ENCODE measurements at regions not wholly inside any gene's neighbourhood (a gene's known extent, or its start where the extent isn't known, plus 50 kb on each side); places are given as distances from the start of the nearest gene placed in this dataset.
"Not testable (repeated sequence)": the region's sequence is repeated elsewhere in the genome, so short reads cannot be mapped to it uniquely, and the experiment has no call there.

GRCh38 chr9:67288117-67288735, 295.9 kb upstream of the SPATA31A3 start:
- DNase-seq, result not testable (repeated sequence)

DNA sequence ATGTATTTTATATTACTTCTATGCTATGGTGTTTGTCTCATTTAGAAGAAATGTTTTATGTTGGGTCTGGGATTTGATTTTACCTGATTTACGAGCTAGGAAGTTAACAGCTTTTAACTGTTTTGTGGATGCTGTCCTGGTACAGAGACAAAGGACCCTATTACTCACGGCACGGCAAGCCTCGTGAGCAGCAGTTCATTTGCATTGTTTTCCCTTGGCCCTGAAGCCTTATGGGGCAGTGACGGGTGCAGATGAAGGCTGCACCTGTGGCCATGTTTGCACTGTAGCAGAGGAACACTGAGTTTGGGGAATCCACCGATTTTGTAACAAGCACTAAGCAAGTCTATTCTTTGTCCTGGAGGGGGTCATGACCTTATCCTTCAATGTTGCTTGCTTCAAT, 291.9 kb upstream of the SPATA31A3 start:
- DNase-seq, result not testable (repeated sequence)

DNA sequence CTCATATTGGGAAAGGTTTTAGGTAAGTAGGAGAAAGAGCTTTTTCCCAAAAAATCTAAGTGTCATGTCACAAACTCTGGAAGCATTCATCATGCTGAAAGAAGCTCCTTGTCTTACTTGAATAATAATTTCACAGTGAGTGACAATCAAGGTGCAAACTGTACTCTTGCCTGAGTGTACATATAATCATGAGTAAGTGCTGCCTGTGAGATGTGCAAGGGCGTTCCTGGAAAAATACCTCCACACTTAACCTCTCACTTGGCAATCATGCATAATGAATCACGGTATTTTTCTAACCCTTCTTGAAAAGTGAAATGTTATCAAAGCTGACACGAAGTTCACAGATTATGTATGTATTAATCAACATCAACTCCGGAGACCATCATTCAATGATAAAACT, 289.2 kb upstream of the SPATA31A3 start:
- not testable (repeated sequence) for DNase-seq

DNA sequence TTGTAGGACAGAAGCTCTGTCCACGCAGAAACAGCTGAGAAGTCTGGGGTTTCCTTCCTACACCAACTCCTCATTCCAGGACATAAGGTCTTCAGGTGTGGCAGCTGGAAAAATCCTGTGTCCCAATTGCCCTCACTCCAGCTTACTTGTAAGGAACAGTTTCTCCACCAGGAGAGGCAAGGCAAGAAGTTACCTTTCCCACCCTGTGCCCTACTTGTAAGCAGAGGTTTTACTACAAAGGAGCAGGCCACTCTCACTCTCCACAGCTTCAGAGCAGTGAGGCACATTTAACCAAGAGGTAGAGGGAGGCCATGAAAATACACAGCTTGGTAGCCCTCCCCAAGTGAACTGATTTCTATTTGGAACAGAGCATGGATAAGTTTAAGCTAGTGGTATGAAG, 277.3 kb upstream of the SPATA31A3 start:
- DNase-seq, result not testable (repeated sequence)

- not testable (repeated sequence) for DNase-seq
These were observed 265.5 kb upstream of the SPATA31A3 start for GRCh38 chr9:67257894-67258293.

DNA sequence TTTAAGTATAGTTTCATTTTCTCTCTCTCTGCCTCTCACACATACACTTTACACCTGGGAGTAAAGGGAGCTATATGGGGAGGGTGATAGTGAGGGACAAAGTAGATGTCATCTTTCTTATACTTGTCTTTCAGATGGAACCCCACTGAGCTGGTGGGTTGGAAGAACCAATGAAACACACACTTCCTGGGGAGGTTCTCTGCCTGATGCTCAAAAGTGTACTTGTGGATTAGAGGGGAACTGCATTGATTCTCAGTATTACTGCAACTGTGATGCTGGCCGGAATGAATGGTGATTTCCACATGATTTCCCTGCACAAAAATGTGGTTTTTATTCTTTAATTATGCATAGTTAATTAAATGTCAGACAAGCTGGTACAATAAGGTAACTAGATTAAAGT, 256.6 kb upstream of the SPATA31A3 start:
- not testable (repeated sequence) for DNase-seq

DNA sequence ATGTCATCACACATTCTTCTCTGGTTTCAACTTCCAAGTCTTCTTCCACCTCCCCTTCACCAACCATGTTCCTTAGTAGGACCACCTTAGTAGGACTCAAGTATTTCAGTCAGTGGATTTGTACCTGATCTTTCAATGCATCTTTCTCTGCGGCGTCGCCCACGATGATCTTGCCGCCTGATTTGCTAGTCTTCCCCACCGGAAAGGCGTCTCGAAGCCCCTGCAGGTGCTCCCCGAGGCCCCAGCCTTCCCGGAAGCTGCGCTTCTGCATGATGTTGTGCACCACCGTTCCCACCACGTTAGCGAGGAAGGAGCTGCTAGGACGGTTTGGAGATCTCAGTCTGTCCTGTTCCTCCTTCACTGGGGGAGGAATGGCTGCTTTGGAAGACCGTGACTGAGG, 219.7 kb upstream of the SPATA31A3 start:
- DNase-seq, result not testable (repeated sequence)

GRCh38 chr9:67210842-67211241, 218.5 kb upstream of the SPATA31A3 start:
- not testable (repeated sequence) for DNase-seq

DNA sequence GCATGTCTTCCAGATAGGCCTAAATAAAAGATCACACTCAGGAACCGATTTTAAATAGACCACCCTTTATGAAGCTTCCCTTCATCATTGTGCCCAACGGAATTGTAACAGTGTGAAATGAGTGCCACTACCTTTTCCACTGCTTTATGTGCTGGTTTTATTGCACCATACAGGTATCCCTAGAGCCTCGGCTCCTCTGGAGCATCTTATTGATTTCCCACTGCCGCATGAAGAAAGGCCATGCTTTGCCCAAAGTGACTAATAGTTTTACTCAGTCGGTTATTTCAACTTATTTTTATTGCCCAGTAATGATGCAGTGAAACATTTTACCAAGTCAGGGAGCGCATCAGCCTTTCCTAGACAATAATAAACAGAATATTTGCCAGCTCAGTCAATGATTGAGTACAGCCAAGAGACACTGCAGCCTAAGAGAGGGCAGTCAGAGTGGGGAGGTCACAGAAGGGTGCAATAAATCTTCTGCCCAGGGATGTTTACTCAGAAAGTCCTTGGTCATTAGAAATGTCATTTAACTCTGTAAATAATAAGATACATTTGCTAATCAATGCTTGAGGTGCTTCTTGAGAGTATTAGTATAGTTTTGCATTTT, 216.6 kb upstream of the SPATA31A3 start:
- not testable (repeated sequence) for DNase-seq

- not testable (repeated sequence) for DNase-seq
These were observed 203.8 kb upstream of the SPATA31A3 start for GRCh38 chr9:67196135-67196534.

- not testable (repeated sequence) for DNase-seq
These were observed 203.0 kb upstream of the SPATA31A3 start for GRCh38 chr9:67195357-67195756.

- not testable (repeated sequence) for DNase-seq
These were observed 186.8 kb upstream of the SPATA31A3 start for GRCh38 chr9:67179185-67179584.

- not testable (repeated sequence) for DNase-seq
These were observed 182.8 kb upstream of the SPATA31A3 start for GRCh38 chr9:67175167-67175566.

- not testable (repeated sequence) for DNase-seq
These were observed 179.4 kb upstream of the SPATA31A3 start for GRCh38 chr9:67171721-67172120.

DNA sequence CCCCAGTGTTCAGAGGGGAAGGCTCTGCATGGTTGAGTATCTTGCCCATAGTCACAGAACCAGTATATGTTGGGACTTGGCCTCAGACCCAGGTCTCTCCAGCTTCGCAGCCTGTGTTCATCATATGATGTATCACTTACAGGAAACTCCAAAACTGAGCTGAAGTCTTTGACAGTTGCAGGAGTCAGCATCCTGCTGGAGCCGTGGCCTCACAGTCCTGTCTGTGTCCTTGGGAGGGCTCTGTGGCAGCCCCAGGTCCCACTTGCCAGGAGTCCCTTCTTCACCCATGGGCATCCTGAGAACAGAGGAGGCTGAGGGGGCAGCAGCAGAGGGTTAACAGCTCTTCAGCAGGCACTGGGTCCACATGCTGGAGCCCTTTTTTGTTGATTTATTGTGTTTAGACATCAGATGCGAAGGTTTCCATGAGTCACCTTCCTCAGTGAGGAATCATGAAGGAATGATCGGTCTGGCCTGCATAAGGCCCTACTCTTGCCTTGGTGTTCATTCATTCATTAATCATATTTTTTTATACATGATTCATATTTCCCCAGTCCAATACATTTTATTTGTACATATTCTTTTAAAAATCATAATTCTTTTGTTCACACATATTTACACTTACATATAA, 176.3 kb upstream of the SPATA31A3 start:
- not testable (repeated sequence) for DNase-seq

DNA sequence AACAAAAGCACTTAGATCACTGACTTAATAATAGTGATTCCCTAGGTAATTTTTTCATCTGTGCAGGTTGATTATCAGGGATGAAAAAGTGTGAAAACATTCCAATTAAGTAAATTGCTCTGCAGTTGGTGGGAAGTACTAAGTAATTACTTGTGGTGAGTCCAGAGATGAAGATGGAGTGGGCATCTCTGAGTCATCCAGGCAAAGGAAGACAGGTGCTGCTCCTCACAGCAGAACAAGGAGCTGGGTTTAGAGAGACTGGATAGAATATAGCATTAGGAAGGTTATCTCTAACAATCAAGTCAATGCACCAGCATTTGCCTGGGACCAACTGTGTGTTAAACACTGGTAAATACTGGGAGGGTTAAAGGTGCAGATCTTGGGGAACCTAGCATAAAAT, 174.0 kb upstream of the SPATA31A3 start:
- DNase-seq, result not testable (repeated sequence)

- not testable (repeated sequence) for DNase-seq
These were observed 170.5 kb upstream of the SPATA31A3 start for GRCh38 chr9:67162827-67163226.

DNA sequence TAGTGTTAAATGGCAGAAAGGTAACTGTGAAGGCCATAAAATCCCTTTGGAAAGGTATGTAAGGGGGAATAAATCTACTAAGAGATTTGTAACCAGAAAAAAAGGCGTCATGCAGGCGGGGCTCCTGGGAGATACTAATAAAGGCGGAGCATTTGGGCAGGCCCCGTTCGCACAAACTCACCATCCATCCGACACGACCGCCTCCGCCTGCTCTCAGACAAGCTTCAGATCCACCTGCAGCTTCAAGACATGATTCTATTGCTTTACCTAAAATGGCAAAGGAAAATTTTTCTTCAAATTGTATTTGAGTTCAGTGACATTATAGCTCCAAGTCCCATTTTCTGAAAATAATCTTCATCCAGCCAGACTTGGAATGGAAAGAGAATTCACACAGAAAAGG, 162.9 kb upstream of the SPATA31A3 start:
- DNase-seq, result not testable (repeated sequence)

GRCh38 chr9:67153501-67153900, 161.2 kb upstream of the SPATA31A3 start:
- not testable (repeated sequence) for DNase-seq

DNA sequence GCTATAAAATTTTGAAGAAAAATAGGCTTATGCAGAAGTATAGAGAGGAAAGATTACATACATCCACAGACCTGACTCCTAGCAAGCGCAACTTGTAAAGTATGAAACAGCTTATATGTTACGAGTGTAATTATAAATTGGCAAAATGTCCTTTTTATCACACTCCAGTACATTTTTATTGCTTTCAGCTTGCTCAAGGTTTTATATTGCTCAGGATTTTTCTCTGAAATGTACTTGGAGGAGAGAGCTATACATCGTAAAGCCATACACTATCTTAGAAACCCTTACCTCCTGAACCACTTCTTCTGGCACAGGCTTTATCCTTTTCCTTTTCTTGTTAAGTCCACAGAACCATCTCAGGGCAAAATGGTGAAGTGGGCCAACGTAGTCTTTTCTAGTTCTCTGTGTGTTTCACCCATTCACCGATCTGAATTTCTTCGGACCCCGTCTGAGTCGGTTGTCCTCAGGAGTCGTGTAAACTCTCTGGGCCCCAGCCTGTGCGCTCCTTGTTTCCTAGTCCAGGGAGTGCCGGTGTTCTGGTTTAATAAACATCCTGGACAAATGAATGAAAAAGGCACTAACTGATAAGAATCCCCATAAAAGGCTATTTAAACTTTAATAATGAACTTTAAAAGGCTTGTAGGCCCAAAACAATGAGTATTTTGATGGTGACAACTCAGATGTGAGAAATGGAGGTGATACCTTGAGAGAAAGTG, 150.2 kb upstream of the SPATA31A3 start:
- not testable (repeated sequence) for DNase-seq

DNA sequence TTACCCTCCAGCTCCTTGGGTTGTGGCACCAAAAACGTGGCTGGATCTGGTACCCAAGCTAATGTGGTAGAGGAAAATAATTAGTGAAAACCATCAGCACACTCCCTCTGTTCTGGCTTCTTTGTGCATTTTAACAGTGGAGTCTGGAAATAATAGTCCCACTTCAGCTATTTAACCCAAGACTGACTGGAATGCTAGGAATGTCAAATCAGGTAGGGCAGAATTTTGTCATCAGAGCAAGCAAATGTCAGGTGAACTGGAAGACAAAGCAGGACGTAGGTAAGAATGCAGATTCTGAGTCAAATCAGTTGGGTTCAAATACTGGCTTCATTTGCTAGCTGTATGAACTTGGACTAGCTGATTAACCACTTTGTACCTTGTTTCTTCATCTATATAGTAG, 144.0 kb upstream of the SPATA31A3 start:
- DNase-seq, result not testable (repeated sequence)

DNA sequence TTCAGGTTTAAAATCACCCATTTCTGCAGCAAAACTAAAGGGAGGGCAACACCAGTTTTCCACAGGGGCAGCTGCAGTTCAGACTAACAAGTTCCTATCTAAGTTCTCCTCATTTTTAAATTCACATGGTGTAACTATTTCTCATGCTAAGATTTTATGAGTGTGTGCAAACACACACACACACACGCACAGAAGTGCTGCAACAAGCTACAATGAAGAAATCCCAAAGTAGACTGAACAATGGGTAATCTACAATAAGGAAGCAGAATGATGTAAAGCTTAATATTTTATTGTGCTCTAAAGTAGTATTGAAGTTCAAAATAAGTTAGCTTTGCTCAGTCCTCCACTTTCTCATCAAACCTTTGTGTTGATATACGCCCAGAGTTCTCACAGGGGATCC, 140.8 kb upstream of the SPATA31A3 start:
- not testable (repeated sequence) for DNase-seq

GRCh38 chr9:67116761-67117160, 124.4 kb upstream of the SPATA31A3 start:
- DNase-seq, result not testable (repeated sequence)

Data from activated CD8-positive, alpha-beta memory T cell treated with anti-CD3 and anti-CD28 coated beads for 24 hours (primary cell).